ENCODE measurements at regions not wholly inside any gene's neighbourhood (a gene's known extent, or its start where the extent isn't known, plus 50 kb on each side); places are given as distances from the start of the nearest gene placed in this dataset.
"Not testable (repeated sequence)": the region's sequence is repeated elsewhere in the genome, so short reads cannot be mapped to it uniquely, and the experiment has no call there.

- TF ChIP-seq, protein P1, sequence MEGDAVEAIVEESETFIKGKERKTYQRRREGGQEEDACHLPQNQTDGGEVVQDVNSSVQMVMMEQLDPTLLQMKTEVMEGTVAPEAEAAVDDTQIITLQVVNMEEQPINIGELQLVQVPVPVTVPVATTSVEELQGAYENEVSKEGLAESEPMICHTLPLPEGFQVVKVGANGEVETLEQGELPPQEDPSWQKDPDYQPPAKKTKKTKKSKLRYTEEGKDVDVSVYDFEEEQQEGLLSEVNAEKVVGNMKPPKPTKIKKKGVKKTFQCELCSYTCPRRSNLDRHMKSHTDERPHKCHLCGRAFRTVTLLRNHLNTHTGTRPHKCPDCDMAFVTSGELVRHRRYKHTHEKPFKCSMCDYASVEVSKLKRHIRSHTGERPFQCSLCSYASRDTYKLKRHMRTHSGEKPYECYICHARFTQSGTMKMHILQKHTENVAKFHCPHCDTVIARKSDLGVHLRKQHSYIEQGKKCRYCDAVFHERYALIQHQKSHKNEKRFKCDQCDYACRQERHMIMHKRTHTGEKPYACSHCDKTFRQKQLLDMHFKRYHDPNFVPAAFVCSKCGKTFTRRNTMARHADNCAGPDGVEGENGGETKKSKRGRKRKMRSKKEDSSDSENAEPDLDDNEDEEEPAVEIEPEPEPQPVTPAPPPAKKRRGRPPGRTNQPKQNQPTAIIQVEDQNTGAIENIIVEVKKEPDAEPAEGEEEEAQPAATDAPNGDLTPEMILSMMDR (IDR thresholded peaks at IDR 0.05; ENCODE audit: low read depth, low read length), result peak; percentile 61
- in situ Hi-C loops (cut with HindIII; ENCODE audit: low sequenced_read_pairs); H3K4me3 ChIP-seq (ENCODE audit: low read depth, low read length): not testable (repeated sequence)
- DNase-seq (ENCODE audit: low read depth, low spot score), result peak; percentile 42
Measured at GRCh38 chr16:29227751-29228663, 178.5 kb downstream of the NPIPB11 start.

DNA sequence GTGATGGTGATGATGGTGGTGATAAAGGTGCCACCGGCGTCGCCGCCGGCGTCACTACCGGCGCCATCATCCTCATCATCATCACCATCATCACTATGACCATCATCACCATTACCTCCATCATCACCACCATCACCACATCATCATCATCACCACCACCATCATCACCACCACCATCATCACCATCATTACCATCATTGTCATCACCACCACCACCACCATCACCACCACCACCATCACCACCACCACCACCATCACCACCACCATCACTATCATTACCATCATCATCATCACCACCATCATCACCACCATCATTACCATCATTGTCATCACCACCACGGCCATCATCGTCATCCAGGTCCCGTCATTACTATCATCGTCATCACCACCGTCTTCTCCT is 179.7 kb downstream of the NPIPB11 start:
- in situ Hi-C loops (cut with HindIII; ENCODE audit: low sequenced_read_pairs), result no loop called here
- TF ChIP-seq, protein P1 (IDR thresholded peaks at IDR 0.05; ENCODE audit: low read depth, low read length), result no peak
- H3K4me3 ChIP-seq (ENCODE audit: low read depth, low read length), result no peak overlapping the region
- no peak for DNase-seq (ENCODE audit: low read depth, low spot score)

DNA sequence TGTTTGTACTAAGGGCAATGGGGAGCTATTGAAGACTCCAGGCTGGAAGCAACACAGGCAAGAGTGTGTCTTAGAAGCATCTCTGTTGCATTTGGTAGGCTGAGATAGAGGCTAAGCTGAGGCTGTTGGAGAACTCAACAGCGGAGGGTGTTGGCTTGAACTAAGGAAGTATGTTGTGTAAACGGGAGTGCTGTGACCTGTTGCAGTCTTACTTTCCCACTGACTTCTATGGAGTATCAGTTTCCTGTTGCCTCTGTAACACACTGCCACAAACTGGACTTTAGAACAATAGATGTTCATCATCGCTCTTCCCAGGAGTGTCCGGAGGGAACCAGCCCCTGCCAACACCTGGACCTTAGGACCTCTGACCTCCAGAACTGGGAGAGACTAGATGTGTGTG is 181.8 kb downstream of the NPIPB11 start:
- H3K4me3 ChIP-seq (ENCODE audit: low read depth, low read length); in situ Hi-C loops (cut with HindIII; ENCODE audit: low sequenced_read_pairs); DNase-seq (ENCODE audit: low read depth, low spot score): not testable (repeated sequence)

DNA sequence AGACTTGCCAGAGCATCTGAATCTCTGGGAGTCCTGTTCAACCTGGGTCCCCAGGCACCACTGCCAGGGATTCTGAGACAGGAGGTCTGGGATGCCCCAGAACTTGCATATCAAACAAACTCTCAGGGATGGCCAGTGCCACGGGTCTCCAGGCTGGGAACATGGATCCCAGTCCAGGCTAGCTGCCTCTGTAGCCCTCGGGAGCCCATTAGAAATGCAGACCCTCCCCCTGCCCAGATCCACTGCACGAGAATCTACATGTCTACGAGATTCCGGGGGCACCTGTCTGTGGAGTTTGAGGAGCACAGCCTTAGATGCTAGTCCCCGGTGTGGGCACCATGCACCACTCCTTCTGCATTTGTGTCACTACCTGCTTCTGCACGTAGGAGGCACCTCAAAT is 183.9 kb downstream of the NPIPB11 start:
- DNase-seq (ENCODE audit: low read depth, low spot score); H3K4me3 ChIP-seq (ENCODE audit: low read depth, low read length); in situ Hi-C loops (cut with HindIII; ENCODE audit: low sequenced_read_pairs): not testable (repeated sequence)

GRCh38 chr16:29222008-29222407 is 184.5 kb downstream of the NPIPB11 start:
- DNase-seq (ENCODE audit: low read depth, low spot score); H3K4me3 ChIP-seq (ENCODE audit: low read depth, low read length); in situ Hi-C loops (cut with HindIII; ENCODE audit: low sequenced_read_pairs): not testable (repeated sequence)

- DNase-seq (ENCODE audit: low read depth, low spot score), result peak; percentile 93
- in situ Hi-C loops (cut with HindIII; ENCODE audit: low sequenced_read_pairs); H3K4me3 ChIP-seq (ENCODE audit: low read depth, low read length): not testable (repeated sequence)
Measured at GRCh38 chr16:29221281-29221955, 185.1 kb downstream of the NPIPB11 start.

DNA sequence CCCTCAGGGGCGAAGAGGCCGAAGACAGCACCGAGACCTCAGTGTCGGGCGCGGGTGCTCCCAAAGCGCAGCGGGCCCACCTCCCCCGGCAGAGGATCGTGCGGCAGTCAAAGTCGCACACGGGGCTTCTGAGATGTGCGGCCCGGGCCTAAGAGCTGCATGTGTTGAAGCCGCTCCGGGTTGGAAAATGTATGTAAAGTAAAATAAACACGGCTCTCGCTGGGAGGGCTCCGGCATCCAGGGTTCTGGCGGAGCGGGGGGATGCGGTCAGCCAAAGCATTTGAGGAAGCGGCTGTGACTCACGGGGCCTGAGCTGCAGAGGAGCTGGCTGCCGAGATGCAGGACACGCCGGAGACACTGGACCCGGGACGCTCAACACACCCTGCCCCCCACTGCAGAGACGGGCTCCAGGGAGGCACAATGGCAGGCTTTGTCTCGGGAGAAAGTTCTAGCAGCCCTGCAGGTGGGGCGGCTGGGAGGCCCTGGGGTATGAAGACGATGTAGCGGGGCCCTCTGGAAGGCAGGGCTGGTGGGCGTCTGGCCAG is 185.8 kb downstream of the NPIPB11 start:
- H3K4me3 ChIP-seq (ENCODE audit: low read depth, low read length), result peak overlapping the region; percentile 22
- peak; percentile 96 for DNase-seq (ENCODE audit: low read depth, low spot score)

GRCh38 chr16:29219966-29220646 is 186.4 kb downstream of the NPIPB11 start:
- DNase-seq (ENCODE audit: low read depth, low spot score), result peak; percentile 49
- H3K4me3 ChIP-seq (ENCODE audit: low read depth, low read length), result peak overlapping the region; percentile 22
- in situ Hi-C loops (cut with HindIII; ENCODE audit: low sequenced_read_pairs), result not testable (repeated sequence)

More for the DNA sequence above, 185.8 kb downstream of the NPIPB11 start:
- in situ Hi-C loops (cut with HindIII; ENCODE audit: low sequenced_read_pairs), result not testable (repeated sequence)

GRCh38 chr16:29219562-29219961 is 186.9 kb downstream of the NPIPB11 start:
- H3K4me3 ChIP-seq (ENCODE audit: low read depth, low read length), result peak overlapping the region; percentile 22
- in situ Hi-C loops (cut with HindIII; ENCODE audit: low sequenced_read_pairs); DNase-seq (ENCODE audit: low read depth, low spot score): not testable (repeated sequence)

DNA sequence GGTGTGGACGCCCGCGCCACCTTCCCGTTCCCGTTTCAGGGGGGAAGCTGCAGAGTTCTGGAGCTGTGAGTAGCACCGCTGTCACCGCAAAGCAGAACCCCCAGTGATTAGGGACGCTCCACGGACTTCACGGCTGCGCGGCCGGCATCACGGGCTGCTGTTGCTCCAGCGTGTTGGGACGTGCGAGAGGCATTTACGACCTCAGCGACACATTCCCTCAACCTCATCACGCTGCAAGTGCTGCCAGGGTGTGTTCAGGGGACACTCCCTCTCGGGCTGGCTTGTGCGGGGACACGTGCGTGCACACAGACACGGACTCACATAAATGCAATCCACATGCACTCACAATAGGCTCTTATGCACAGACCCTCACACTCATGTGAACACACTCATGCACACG is 187.9 kb downstream of the NPIPB11 start:
- DNase-seq (ENCODE audit: low read depth, low spot score); H3K4me3 ChIP-seq (ENCODE audit: low read depth, low read length); in situ Hi-C loops (cut with HindIII; ENCODE audit: low sequenced_read_pairs): not testable (repeated sequence)

- in situ Hi-C loops (cut with HindIII; ENCODE audit: low sequenced_read_pairs); H3K4me3 ChIP-seq (ENCODE audit: low read depth, low read length); DNase-seq (ENCODE audit: low read depth, low spot score): not testable (repeated sequence)
Measured at GRCh38 chr16:29218171-29218570, 188.3 kb downstream of the NPIPB11 start.

- H3K4me3 ChIP-seq (ENCODE audit: low read depth, low read length); in situ Hi-C loops (cut with HindIII; ENCODE audit: low sequenced_read_pairs); DNase-seq (ENCODE audit: low read depth, low spot score): not testable (repeated sequence)
Measured at GRCh38 chr16:29217752-29218126, 188.8 kb downstream of the NPIPB11 start.

GRCh38 chr16:29217104-29217751 is 189.3 kb downstream of the NPIPB11 start:
- H3K4me3 ChIP-seq (ENCODE audit: low read depth, low read length); DNase-seq (ENCODE audit: low read depth, low spot score); in situ Hi-C loops (cut with HindIII; ENCODE audit: low sequenced_read_pairs): not testable (repeated sequence)

DNA sequence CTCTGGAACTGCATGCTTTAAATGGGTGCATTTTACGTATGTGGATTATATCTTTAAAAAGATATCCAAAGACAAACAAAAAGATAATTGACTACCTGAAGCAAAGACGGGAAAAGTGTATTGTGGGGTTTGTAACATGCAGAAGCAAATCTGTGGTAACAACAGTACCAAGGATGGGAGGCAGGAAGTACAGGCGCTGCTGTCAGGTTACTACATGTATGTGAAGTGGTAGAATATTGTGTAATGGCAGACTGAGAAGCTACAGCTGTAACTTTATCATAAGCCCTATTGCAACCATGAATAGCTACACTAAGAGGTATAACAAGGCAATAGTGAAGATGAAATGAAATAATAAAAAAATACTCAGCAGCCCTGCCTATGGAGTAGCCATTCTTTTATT is 192.7 kb downstream of the NPIPB11 start:
- DNase-seq (ENCODE audit: low read depth, low spot score); in situ Hi-C loops (cut with HindIII; ENCODE audit: low sequenced_read_pairs); H3K4me3 ChIP-seq (ENCODE audit: low read depth, low read length): not testable (repeated sequence)
